SK-N-SH treated with all-trans-retinoic acid at 6 μM for 48 hours (cell line): ENCODE measurements at regions not wholly inside any gene's neighbourhood (a gene's known extent, or its start where the extent isn't known, plus 50 kb on each side); places are given as distances from the start of the nearest gene placed in this dataset.
"Not testable (repeated sequence)": the region's sequence is repeated elsewhere in the genome, so short reads cannot be mapped to it uniquely, and the experiment has no call there.

Source experiments
- ATAC-seq: fragments of 200-7000 bp; cut with Tn5 transposase; 3 replicates; pipeline ENCODE4 v1.9.1; 2020; ENCODE audit warnings: mild to moderate bottlenecking, moderate library complexity
- TF ChIP-seq, protein P1 (sequence below): fragments of 250-450 bp; sonication (Bioruptor Pico); IDR thresholded peaks from 2 replicates; pipeline ENCODE4 v1.8.0; 2020; ENCODE audit warnings: mild to moderate bottlenecking, moderate library complexity, borderline replicate concordance

DNA sequence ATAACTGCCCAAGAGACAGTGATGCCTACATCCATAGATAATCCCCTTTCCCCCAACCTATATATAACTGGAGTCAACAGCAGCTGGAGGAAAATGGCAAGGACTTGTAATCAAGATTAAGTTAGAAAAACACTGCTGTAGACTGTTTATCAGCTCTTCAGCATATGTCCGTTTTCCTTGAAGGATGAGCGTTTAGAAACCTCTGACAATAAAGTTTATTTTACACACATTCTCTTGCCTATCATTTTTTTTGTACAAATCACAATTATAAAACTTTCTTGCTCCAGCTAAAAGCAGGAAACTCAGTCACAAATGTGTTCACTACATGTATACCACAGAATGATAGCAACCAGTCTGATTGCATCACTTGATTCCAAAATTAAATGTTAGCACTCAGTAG, 50.8 kb downstream of the PPIAL4G start:
- ATAC-seq: not testable (repeated sequence)

DNA sequence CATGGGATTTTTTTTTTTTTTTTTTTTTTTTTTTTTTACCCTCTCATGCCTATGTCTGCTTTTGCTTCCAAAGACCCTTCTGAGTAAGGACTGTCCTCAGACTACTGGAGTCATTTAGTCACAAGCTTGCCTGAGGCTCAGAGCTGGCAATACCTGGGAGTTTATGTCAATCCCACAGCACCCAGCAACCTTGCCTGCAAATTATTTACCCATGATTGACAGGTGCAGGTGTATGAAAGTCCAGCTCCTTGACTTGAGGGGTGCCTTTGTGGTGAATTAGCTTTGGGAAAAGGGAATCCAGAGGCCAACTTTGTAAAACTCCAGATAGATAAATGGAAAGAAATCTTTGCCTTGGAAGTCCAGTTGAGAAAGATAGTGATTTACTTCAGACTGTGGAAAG, 53.2 kb downstream of the PPIAL4G start:
- ATAC-seq: not testable (repeated sequence)

DNA sequence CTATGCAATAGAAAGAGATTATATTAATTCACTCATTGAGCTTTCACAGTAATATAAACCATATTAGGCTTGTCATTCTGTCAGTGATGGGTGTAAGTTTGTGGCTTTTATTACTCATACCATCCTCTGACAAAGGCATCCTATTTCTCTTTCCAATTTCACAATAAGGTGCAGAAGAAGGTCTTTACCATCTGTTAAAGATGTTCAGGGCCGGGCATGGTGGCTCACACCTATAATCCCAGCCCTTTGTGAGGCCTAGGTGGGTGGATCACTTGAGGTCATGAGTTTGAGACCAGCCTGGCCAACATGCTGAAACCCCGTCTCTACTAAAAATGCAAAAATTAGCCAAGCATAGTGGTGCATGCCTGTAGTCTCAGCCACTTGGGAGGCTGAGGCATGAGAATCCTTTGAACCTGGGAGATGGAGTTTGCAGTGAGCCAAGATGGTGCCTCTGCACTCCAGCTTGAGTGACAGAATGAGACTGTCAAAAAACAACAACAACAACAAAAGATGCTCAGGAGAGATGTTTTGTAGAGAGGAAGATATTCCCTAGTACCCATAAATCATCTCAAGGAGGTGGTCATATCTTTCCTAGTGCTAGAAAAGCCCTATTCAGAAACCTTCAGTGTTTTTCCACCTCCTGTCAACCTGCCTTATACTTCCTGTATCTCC, 56.0 kb downstream of the PPIAL4G start:
- not testable (repeated sequence) for ATAC-seq

DNA sequence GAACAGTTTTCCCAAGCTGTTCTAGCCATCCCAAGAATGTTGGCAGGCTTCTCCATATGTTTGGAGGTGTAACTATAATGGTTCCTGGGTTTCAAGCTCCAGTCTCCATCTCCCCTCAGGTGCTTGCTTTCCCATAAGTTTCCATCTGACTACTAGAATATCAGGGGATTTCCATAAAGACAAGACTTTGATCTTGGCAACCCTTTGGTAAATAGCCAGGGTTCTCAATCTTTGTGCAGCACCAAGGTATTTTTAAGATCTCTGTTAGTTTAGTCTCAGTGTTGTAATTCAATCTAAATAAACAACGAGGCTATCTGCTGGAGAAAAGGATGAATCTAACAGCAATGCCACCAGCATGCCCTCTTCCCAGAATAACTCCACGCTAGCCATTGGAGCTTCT, 56.7 kb downstream of the PPIAL4G start:
- ATAC-seq: not testable (repeated sequence)

DNA sequence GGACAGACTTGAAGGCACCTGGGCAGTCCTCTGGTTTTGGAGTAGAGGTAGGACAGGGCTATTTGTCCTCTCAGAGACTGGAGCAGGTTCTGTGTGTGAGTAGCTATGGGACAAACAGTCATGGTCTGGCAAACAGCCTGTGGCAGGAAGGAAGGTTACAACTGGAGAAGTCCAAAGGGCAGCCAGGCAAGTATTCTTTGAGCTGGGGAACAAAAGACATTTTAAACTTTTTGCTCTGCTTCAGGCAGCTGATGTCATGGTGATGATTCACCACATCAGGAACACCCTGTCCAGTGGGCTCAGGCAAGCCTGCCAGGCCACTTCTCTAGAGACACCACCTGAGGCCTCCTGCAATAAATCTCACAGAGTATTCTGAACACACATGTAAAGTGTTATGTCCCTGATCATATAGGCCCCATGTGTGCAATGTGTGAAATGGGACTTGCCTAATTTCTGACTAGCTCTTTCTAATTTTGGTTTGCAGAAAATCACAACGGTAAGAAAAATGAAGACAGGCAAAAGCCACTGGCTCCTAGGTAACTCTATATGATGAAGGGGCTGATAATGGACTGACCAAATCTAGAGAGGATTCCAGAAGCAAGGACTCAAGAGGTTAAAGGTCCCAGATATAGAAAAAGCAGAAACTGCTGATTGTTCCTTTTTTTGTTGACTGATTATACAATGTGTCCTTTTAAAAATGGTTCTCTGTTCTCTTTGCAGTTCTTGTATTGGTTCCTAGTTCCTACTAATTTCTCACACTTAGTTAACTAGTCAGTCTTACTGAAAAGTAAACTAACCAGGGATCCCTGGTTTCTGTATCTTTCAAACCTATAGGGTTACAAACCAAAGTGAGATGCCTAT, 58.7 kb downstream of the PPIAL4G start:
- not testable (repeated sequence) for ATAC-seq

DNA sequence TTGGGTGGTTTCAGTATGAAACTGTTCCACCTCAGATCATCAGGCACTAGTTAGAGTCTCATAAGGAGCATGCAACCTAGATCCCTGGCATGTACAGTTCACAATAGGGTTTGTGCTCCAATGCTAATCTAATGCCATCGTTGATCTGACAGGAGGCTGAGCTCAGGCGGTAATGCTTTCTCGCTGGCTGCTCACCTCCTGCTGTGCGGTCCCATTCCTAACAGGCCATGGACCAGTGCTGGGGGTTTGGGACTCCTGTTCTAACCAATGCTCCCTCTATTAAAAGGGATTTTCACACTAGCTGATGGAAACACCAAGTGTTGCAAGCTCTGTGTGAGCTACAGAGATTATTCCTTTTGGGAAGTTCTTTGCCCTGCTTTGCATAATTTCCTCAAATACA, 60.2 kb downstream of the PPIAL4G start:
- not testable (repeated sequence) for ATAC-seq

DNA sequence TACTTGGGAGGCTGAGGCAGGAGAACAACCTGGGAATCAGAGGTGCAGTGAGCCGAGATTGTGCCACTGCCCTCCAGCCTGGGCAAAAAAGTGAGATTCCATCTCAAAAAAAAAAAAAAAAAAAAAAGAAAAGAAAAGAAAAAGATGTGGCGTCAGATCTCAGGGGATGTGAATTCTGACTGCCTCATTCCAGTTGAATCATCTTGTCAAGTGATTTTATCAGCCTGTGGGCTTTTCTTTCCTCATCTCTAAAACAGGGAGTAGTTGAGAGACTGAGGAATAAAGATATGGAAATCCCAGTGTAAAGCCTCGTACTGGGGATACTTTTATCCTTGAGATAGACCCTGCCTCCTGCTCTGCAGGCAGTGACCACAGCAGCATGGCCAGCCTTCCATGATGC, 65.9 kb downstream of the PPIAL4G start:
- ATAC-seq: not testable (repeated sequence)

DNA sequence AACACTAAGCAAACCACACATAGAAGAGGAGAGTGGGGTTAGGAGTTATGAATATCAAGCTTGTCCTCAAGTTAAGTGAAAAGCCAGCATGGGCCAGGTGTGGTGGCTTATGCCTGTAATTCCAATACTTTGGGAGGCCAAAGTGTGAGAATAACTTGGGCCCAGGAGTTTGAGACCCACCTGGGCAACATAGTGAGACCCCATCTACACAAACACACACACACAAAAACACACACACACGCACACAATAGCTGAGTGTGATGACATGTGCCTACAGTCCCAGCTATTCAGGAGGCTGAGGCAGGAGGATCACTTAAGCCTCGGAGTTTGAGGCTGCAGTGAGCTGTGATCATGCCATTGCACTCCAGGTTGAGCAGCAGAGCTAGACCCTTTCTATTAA, 69.7 kb downstream of the PPIAL4G start:
- not testable (repeated sequence) for ATAC-seq

DNA sequence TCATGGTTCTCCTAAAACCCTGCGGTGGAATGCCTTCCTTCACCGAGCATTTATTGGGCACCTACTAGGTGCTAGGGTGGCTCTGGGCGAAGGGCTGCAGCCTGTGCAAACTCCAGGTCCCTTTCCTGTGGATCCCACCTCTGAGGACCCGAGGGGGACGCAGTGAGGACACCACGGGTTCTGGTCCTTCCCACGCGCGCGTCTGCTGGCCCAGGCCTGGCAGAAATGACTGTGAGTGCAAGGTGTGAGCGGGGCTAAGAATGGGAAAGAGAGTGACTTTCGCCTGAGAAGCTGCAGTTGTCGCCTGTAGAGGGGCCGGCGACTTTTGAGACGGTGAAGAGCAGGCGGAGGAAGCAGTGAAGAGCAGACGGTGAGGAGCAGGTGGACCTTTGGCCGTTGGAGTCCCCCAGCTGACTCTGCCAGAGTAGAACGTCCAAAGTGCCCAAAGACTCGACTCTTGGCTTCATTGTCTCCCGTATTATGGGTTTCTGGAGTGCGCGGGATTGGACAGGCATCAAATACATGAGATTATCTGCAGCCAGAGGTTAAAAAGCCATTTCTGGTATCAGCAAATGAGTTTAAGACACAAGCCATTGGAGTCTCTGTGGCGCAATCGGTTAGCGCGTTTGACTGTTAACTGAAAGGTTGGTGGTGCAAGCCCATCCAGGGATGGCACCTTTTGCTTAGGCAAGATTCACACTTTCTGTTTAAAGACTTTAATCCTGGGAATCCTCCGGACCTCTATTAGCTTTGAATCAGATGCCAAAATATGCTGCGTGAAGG, 78.1 kb downstream of the PPIAL4G start:
- not testable (repeated sequence) for ATAC-seq

DNA sequence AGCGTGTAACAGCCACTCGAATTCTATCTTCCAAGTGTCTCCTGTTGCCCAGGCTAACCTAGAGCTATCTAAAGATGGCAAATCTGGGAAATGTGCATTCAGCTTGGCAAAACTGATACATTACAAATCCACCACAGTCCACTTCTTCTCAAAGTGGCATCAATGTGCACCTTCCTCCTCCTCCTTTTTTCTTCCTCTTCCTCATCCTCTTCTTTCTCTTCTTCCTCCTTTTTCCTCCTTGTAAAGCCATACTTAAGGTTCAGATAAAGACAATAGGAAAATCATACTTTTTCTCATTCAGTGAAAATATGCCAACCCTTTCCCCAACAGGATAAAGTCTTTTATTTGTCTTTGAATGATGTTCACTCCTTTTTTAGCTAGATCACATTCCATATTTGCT, 79.2 kb downstream of the PPIAL4G start:
- not testable (repeated sequence) for ATAC-seq

DNA sequence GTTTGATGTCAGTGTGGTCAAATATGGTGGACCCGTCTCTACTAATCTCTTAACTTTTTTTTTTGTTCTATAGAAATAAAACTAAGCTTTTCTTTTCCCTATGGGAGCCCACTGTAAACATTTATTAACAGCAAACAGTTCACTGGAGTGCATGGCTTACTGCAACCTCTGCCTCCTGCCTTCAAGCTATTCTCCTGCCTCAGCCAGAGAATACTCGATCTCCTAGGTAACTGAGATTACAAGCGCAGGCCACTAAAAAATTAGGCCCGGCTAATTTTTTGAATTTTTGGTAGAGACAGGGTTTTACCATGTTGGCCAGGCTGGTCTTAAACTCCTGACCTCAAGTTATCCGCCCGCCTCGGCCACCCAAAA, 80.0 kb downstream of the PPIAL4G start:
- ATAC-seq: not testable (repeated sequence)

DNA sequence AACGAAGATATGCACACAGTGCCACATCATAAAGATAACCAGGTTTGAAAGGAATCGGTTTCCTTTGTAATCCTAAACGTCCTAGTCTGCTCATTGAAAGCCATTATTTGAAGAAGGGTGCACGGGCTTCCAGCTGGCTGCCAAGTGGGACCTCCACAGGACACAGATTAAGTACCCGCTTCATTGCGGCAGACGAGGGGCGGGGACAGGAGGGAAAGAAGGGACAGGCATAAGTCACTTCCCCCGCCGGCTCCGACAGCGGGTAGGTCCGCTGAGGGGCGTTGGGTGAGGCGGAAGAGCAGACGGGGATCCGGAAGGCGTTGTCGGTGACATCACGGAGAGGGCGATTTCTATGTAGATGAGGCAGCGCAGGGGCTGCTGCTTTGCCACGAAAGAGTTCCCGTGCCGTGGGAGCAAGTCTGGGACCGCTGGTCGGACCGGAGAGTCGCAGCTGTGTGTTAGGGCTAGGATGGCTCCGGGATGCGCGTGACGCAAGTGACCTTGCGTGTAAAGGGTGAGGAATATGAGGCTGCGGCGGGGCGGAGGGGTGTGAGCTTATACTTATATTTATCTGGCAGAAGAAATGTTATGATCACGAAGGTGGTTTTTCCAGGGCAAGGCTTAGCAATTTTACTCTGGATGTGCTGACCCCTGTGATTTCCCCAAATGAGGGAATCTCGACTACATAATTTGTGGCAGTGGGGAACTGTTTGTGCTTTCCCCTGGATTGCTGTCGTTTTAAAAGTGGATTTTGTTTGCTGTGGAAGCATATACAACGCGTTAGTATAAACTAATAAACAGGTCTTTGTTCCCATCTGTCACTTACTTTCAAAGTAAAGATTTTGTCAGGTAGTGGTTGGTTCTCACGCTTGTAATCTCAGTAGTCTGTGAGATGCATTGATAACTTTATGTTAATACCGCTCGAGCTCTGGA, 80.7 kb downstream of the PPIAL4G start:
- peak; percentile 87 for ATAC-seq
- TF ChIP-seq, protein P1, sequence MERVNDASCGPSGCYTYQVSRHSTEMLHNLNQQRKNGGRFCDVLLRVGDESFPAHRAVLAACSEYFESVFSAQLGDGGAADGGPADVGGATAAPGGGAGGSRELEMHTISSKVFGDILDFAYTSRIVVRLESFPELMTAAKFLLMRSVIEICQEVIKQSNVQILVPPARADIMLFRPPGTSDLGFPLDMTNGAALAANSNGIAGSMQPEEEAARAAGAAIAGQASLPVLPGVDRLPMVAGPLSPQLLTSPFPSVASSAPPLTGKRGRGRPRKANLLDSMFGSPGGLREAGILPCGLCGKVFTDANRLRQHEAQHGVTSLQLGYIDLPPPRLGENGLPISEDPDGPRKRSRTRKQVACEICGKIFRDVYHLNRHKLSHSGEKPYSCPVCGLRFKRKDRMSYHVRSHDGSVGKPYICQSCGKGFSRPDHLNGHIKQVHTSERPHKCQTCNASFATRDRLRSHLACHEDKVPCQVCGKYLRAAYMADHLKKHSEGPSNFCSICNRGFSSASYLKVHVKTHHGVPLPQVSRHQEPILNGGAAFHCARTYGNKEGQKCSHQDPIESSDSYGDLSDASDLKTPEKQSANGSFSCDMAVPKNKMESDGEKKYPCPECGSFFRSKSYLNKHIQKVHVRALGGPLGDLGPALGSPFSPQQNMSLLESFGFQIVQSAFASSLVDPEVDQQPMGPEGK: peak; percentile 66; the same call in 1 of the 2 replicates

DNA sequence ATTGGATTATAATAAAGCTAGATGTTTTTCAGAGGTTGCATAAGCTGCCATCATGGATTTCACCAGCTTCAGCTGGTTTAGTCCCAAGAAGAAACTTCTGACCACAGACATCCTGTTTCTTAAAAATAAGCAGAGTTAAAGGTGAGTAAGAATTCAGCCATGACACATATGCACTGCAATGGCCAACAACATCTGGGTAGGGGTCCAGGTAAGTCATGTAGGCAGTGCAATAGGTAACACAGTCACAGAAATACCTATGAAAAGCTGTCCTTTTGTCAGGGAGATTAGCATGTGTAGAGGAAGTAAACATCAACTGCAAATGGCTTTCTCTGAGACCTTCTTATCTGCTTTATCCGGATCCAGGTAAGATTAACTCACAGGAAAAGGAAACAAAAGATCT, 85.6 kb downstream of the PPIAL4G start:
- ATAC-seq: not testable (repeated sequence)

DNA sequence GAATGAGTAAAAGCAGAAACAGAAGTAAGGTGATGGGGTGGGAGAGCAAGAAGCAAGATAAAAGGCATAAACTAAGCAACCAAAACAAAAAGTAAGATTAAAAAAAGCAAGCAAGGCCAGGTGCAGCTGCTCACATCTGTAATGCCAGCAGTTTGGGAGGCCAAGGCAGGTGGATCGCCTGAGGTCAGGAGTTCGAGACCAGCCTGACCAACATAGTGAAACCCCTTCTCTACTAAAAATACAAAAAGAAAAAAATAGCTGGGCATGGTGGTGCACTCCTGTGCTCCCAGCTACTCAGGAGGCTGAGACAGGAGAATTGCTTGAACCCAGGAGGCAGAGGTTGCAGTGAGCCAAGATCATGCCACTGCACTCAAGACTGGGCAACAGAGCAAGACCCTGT, 90.6 kb downstream of the PPIAL4G start:
- ATAC-seq: not testable (repeated sequence)

DNA sequence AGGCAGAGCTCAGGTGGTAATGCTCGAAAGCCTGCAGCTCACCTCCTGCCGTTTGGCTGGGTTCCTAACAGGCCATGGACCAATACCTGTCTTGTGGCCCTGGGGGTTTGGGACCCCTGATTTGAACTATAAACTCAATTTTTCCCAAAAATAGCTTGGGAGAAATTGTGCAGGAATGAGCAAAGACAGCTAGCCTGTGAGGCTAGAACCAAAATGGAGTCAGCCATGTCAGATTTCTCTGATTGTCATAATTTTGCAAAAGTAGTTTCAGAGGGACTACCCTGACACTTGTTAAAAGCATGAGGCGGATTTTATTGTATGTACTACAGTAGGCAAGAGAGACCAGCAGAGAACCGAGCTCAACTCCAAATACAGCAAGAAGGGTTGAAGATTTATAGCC, 91.8 kb downstream of the PPIAL4G start:
- not testable (repeated sequence) for ATAC-seq
